ENCODE measurements at regions not wholly inside any gene's neighbourhood (a gene's known extent, or its start where the extent isn't known, plus 50 kb on each side); places are given as distances from the start of the nearest gene placed in this dataset.
A peak's percentile ranks its signal among the peaks of the same experiment; 100 is the strongest.

- no peak for DNase-seq
Measured at GRCh38 chr11:112769584-112769983, 191.6 kb upstream of the NCAM1 start.

DNA sequence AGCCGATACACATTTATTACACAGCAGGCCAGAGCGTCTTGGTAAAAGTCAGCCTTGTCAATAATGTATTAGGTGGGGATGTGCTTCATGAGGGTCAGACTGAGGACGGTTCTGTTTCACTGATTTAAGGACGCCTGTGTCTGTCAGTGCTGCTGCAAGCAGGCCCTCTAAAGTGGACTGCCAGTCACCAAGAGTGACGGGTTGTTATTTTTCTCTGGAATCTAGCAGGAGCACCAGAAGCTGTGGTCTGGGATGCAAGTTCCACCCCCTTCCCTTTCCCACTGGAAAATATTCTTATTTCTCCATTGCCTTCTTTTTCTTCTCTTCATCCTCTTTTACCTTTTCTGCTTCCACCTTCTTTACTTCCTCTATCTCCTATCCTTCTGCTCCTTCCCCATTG lies 191.2 kb upstream of the NCAM1 start:
- DNase-seq = no peak

DNA sequence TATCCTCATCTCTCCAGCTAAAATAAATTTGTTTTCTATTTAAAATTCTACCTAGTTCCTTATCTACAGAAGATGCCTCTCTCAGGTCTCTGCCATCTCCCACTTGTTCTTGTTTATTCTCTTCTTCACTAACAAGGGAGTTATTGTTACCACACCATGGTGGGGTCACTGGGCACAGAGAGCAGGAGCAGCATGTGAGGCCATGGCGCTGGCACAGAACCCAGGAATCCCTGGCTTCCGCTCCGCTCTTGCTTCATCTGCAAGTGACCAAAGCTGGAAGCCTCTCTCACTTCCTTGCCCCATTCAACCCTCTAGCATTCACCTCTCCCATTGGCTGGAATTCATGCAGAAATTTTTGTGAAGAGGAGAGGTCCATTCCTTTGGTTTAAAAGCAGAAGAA lies 190.7 kb upstream of the NCAM1 start:
- no peak for DNase-seq

GRCh38 chr11:112771851-112772250 lies 189.4 kb upstream of the NCAM1 start:
- DNase-seq = no peak

- no peak for DNase-seq
Measured at GRCh38 chr11:112773264-112773663, 188.0 kb upstream of the NCAM1 start.

GRCh38 chr11:112776834-112777233 lies 184.4 kb upstream of the NCAM1 start:
- DNase-seq = no peak

- DNase-seq = no peak
Measured at GRCh38 chr11:112777283-112777751, 183.9 kb upstream of the NCAM1 start.

DNA sequence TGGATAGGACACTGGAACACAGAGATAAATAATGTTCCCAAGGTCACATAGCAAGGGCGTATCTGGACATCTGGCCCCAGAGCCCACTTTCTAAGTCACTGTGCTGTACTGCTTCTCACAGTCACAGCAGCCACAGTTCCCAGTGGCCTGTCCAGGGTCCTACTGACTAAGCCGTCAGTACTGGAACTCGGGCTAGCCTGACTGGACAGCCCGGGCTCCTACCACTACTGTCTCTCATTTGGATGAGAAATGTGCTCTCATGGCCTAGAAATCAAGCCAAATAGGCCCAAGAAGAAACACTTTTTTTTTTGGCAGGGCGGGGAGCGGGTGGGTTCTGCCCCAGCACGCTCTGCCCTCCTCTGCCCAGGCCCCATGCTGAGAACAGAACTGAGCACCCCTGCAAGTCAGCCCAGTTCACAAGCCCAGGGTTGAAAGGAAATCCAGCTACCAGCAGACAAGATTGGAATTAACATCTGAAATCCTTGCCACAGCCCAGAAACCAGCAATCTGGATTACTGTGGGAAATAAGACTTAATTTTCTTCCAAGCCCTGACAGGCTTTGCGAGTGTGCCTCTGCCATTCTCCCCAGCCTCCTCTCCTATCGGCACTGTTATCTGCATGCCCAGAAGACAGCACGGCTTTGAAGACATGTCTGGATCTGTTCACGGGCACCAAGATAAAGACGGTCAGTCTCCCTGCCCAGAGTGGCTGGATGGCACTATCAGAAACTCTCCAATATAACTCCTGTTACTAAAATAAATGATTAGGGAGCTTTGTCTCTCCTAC lies 182.9 kb upstream of the NCAM1 start:
- no peak for DNase-seq

GRCh38 chr11:112778877-112779266 lies 182.3 kb upstream of the NCAM1 start:
- DNase-seq = no peak

- DNase-seq = no peak
Measured at GRCh38 chr11:112780351-112781087, 180.7 kb upstream of the NCAM1 start.

DNA sequence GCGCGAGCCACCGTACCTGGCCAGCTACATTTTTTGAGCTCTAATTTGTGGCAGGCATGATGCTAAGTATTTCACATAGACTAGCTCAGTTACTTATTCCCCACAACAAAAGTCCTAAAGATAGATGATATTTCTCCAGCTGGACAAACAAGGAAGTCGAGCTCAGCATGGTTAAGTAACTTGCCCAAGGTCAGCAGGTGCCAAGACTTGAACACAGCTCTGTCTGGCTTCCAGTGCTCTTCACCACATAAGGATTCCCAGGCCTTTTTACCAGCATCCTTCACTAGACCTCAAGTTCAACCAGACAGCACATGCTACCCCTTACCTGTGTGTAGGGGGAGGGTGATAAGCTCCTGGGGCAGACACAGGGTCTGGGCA lies 177.3 kb upstream of the NCAM1 start:
- no peak for DNase-seq

- DNase-seq = peak in 1 of 2 experiments; percentile 43
Measured at GRCh38 chr11:112784323-112785073, 176.7 kb upstream of the NCAM1 start.

- no peak for DNase-seq
Measured at GRCh38 chr11:112785149-112785548, 176.1 kb upstream of the NCAM1 start.

GRCh38 chr11:112785719-112786118 lies 175.5 kb upstream of the NCAM1 start:
- no peak for DNase-seq

DNA sequence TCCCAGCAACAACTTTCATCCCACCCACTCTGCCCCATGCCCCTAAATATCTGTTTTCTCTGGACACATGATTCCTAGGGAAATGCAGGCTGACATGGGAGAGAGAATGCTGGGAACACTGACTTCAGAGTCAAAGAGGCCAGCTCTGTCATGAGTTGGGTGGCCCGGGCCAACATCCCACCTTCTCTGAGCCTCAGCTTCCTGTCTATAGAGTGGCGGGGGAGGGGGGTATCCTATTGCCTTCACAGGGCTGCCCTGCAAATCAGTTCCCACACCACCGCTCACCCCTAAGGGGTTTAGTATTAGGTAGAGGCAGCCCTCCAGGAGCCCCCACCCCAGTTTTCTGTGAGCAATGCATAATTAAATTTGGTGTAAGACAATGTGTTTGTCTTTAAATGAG lies 175.0 kb upstream of the NCAM1 start:
- no peak for DNase-seq

DNA sequence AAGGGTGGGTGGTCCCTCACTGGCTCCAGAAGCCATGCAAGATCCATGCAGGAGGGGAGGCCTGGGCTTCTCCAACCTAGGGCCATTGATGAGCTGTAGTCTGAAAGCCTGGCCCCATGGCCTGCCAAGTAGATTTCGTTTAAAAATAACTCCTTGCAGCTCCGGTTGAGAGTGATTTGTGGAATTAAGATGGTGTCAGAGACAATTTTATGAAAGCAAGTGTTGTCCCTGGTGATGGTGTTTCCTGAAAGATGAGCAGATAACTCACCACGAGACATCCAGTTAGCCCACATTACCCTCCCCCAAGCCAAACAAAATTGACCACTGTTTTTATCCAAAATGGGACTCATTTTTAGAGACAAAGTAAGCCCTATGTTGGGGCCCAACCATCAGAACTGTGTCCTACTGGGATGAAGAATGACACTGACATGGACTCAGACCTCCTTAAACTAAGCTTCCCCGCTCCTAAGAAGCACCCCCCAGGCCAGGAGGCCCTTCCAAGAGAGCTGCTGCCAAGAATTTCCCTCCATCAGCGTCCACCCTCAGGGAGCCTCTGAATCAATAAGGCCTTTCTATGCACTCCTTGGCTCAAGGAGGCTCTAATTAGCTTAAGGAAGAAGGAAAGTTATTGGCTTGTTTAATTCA lies 174.2 kb upstream of the NCAM1 start:
- DNase-seq = no peak

DNA sequence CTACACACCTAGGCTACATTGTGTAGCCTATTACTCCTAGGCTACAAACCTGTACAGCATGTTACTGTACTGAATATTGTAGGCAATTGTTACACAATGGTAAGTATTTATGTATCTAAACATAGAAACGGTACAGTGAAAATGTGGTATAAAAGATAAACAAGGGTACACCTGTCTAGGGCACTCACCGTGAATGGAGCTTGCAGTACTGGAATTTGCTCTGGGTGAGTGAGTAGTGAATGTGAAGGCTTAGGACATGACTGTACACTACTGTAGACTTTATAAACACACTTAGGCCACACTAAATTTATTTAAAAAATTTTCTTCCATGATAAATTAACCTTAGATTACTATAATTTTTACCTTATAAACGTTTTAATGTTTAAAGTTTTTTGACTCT lies 171.7 kb upstream of the NCAM1 start:
- DNase-seq = no peak

GRCh38 chr11:112790286-112790685 lies 170.9 kb upstream of the NCAM1 start:
- DNase-seq = no peak

GRCh38 chr11:112792070-112792469 lies 169.2 kb upstream of the NCAM1 start:
- DNase-seq = peak; percentile 51 to 73

GRCh38 chr11:112793416-112793815 lies 167.8 kb upstream of the NCAM1 start:
- no peak for DNase-seq

DNA sequence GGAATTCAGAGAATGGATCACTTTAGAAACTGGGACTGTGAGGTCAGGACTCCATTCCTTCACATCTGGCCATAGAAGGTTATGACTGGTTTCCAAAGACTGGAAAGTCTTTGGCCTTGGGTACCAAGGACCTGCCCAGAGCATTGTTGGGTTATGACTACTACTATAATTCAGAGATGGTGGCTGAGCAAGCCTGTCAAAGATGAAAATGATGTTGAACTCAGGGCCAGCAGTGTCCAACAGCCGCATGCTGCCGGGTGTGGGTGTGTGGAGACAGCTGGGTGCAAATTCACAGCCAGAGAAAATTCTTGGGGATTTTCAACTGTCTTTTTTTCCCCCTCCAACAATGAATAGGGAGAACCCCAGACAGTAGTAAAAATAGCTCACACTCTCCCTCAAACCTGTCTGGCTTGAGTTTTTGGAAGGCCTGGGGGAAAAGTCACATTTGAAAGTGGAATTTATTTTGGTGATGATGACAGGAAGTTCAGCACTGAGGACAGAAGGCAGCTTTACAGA lies 166.8 kb upstream of the NCAM1 start:
- DNase-seq = no peak

DNA sequence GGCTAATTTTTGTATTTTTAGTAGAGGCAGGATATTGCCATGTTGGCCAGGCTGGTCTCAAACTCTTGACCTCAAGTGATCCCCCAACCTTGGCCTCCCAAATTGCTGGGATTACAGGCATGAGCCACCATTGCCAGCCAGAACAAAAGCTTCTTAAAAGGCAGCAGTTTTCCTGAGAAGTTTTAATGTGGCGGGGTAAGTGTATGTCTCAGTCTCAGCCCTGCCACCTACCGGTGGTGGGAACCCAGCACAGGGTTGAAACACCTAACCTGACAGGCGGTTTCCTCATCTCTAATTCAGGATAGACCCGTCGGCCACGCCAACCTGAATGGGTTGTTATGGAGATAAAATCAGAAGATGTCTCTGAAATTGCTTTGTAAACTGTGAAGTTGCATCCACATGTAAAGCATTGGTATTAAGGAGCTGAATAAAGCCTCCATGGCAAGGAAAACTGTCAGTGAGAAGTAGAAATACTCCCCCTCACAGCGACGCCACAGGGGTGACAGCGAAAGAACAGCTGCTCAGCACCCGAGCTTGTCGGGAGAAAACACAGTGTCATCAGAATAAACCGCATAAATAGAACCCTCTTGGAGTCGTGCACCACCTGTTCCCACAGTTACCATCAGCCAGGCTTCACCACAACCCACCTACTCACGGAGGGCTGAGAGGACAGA lies 165.9 kb upstream of the NCAM1 start:
- DNase-seq = peak; percentile 47 to 87
